Omental fat pad (tissue), 3 donors: ENCODE measurements at regions not wholly inside any gene's neighbourhood (a gene's known extent, or its start where the extent isn't known, plus 50 kb on each side); places are given as distances from the start of the nearest gene placed in this dataset.
"Not testable (repeated sequence)": the region's sequence is repeated elsewhere in the genome, so short reads cannot be mapped to it uniquely, and the experiment has no call there.

Experiments used
- ATAC-seq: fragments of 150-250 bp; one replicate; pipeline ENCODE4 v1.9.1; 2016; ENCODE audit warnings: mild to moderate bottlenecking, moderate library complexity; ENCODE audit not compliant: low FRiP score
- DNase-seq: peaks from one replicate; pipeline ENCODE4 v3.0.0-alpha.2; 2019; ENCODE audit warnings: low spot score
- TF ChIP-seq, protein P1 (sequence below), 3 donors: fragments of 450-650 bp; IDR thresholded peaks; one replicate each; pipeline ENCODE4 v1.5.1; 2016 to 2017; ENCODE audit warnings: antibody characterized with exemption in 3 of 3, mild to moderate bottlenecking in 3 of 3, moderate library complexity in 2 of 3

DNA sequence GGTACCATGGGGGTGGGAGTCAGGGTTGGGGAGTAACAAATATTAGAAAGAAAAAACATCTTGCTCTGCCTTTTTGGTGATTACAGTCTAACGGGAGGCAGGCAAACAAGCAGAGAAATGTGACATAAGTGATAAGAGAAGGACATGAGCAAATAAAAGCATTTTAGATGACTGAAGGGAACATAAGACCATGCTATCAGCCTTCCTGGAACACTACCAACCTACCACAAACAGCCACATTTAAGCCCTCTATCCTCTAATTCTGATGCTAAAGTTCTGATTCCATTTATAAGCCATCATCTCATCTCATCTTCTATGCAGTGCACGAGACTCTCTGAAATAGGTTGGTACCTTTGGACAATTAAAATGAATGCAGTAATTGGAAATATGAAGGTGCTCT lies 243.4 kb upstream of the P2RY1 start:
- ATAC-seq (no peak), DNase-seq (no peak)
- TF ChIP-seq, protein P1, sequence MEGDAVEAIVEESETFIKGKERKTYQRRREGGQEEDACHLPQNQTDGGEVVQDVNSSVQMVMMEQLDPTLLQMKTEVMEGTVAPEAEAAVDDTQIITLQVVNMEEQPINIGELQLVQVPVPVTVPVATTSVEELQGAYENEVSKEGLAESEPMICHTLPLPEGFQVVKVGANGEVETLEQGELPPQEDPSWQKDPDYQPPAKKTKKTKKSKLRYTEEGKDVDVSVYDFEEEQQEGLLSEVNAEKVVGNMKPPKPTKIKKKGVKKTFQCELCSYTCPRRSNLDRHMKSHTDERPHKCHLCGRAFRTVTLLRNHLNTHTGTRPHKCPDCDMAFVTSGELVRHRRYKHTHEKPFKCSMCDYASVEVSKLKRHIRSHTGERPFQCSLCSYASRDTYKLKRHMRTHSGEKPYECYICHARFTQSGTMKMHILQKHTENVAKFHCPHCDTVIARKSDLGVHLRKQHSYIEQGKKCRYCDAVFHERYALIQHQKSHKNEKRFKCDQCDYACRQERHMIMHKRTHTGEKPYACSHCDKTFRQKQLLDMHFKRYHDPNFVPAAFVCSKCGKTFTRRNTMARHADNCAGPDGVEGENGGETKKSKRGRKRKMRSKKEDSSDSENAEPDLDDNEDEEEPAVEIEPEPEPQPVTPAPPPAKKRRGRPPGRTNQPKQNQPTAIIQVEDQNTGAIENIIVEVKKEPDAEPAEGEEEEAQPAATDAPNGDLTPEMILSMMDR (IDR thresholded peaks at IDR 0.05): no peak

DNA sequence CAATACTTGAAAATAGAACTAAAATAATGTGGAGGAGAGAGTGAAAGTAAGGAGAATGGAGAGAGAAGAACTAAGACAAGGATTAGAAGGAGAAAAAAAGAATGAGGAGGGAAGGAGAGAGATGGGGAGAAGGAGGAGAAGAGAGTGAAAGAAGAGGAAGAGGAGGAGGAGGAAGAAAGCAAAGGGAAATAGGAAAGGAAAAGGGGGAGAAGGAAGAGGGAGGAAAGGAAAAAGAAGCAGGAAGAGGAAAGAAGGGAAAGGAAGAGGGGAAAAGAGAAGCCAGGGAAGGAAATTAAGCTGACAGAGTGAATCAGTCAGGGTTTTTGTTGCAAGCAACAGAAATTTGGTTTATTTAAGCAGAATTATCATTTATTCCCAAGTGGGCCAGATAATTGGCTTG lies 241.7 kb upstream of the P2RY1 start:
- TF ChIP-seq, protein P1 (IDR thresholded peaks at IDR 0.05): no peak
- DNase-seq (no peak), ATAC-seq (no peak)

GRCh38 chr3:152595975-152596821 lies 238.7 kb upstream of the P2RY1 start:
- TF ChIP-seq, protein P1 (IDR thresholded peaks at IDR 0.05): no peak
- DNase-seq: no peak
- ATAC-seq: no peak

- not testable (repeated sequence) for DNase-seq, ATAC-seq
These were observed 238.1 kb upstream of the P2RY1 start for GRCh38 chr3:152596832-152597231.

DNA sequence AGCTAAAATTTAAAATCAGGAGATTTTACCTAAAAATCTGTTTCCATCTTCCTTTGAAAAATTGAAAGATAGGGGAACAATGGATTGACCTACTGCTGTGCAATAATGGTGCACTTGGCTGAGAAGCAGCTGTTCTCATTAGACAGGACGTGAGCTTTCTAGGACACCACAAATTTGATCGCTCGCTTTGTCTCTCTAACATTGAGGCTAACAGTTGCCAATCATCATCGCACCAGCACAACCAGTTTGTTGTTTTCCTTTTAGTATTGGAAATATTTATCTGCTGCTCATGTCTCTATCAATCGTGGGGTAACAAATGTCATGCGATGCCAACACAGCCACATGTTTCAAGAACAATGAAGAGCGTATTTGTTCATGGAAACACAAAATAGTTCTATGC lies 228.8 kb upstream of the P2RY1 start:
- ATAC-seq: no peak

DNA sequence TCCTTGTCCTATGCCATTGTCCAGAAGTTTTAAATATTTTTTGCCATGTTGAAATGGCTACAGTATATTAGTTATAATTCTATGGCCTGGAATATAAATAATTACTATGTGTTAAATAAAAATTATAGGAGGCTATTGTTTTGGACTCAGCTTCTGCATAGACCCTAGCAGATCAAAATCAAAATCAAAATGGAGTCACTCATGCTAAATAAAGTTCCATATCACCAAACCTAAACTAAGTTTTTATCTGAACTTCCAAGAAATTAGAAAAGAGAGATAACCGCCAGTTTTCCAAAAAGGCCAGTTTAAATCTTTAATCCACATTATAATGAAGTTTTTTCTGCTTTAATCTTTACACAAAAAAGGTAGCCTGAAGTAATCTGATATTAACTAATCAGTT lies 227.8 kb upstream of the P2RY1 start:
- TF ChIP-seq, protein P1 (IDR thresholded peaks at IDR 0.05): no peak
- ATAC-seq (no peak), DNase-seq (no peak)

More for the DNA sequence above, 228.8 kb upstream of the P2RY1 start:
- TF ChIP-seq, protein P1 (IDR thresholded peaks at IDR 0.05): no peak
- no peak for DNase-seq

- ATAC-seq (no peak), DNase-seq (no peak)
- TF ChIP-seq, protein P1 (IDR thresholded peaks at IDR 0.05): no peak
These were observed 226.0 kb upstream of the P2RY1 start for GRCh38 chr3:152608696-152609594.
